BJ (cell line): ENCODE measurements at regions not wholly inside any gene's neighbourhood (a gene's known extent, or its start where the extent isn't known, plus 50 kb on each side); places are given as distances from the start of the nearest gene placed in this dataset.

Experiments
- CTCF ChIA-PET: fragments of 350-600 bp; formaldehyde crosslinking; extraction: SDS; loops from one replicate; lab custom pipeline; 2021; ENCODE audit warnings: antibody characterized with exemption, inconsistent platforms; lab: Yijun Ruan, JAX
- POLR2A ChIA-PET: fragments of 300-600 bp; sonication (Branson Sonifier 250); formaldehyde crosslinking; extraction: SDS; loops from one replicate; lab custom pipeline; 2021; ENCODE audit warnings: antibody characterized with exemption; lab: Charles Lee
- DNase-seq: peaks from one replicate; pipeline ENCODE4 v3.0.0-alpha.2; 2011; ENCODE audit warnings: low read depth
- H3K27me3 ChIP-seq: 2 replicates; pipeline ENCODE4 v1.6.0; 2011; ENCODE audit warnings: low read length; ENCODE audit not compliant: control insufficient read depth, insufficient read depth
- H3K36me3 ChIP-seq: 2 replicates; pipeline ENCODE4 v1.5.1; 2011; ENCODE audit warnings: low read length; ENCODE audit not compliant: control insufficient read depth, insufficient read depth
- H3K4me3 ChIP-seq: 2 replicates; pipeline ENCODE4 v1.5.1; 2011; ENCODE audit warnings: low read depth, mild to moderate bottlenecking, control low read depth, low read length
- TF ChIP-seq, protein P1 (sequence below): IDR thresholded peaks from 2 replicates; pipeline ENCODE4 v1.5.1; 2011; ENCODE audit warnings: low read depth, mild to moderate bottlenecking, control low read depth, inconsistent platforms, low read length, moderate library complexity; ENCODE audit not compliant: insufficient read depth

DNA sequence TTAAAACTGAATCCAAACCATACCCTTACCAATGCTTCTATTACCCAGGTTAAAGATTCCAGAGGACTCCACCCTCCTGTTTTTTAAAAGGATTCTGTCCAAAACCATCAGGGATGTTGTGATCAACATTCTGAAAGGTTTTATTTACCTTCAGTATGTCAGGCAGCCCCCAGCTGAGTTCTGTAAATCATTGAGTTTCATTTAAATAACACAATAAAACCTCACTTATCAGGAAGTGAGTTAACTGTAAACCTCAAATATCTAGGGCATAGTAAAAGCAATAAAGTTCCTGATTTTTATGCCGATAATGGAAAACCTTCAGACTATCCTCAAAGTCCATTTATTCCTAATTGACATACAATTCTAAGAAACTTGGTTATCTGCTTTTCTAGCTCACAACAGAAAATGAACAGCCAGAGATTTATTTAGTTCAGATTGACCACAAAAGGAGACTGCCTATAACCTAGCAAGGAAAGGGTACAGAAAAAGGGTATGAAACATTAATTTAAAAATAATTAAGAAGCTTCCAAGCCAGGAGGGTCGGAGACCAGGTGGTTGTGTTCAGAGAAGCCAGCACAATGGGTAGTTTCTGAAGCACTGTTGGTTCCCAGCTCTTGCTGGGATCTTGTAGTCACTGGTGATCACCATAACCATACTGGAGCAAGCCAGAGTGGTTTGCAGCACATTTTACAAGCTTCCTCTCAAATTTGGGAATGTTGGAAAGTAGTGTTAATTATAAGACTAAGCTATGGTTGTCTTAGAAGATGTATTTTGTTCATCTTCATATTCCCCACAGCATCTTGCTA, 336.4 kb upstream of the FMN2 start:
- Histone ChIP-seq H3K36me3 (no peaks in the 10 kb centered on the region), H3K27me3 (no peaks in the 10 kb centered on the region), H3K4me3 (no peak overlapping the region)
- ChIA-PET POLR2A (no interaction called here), CTCF (no interaction called here)
- DNase-seq: no peak
- TF ChIP-seq, protein P1, sequence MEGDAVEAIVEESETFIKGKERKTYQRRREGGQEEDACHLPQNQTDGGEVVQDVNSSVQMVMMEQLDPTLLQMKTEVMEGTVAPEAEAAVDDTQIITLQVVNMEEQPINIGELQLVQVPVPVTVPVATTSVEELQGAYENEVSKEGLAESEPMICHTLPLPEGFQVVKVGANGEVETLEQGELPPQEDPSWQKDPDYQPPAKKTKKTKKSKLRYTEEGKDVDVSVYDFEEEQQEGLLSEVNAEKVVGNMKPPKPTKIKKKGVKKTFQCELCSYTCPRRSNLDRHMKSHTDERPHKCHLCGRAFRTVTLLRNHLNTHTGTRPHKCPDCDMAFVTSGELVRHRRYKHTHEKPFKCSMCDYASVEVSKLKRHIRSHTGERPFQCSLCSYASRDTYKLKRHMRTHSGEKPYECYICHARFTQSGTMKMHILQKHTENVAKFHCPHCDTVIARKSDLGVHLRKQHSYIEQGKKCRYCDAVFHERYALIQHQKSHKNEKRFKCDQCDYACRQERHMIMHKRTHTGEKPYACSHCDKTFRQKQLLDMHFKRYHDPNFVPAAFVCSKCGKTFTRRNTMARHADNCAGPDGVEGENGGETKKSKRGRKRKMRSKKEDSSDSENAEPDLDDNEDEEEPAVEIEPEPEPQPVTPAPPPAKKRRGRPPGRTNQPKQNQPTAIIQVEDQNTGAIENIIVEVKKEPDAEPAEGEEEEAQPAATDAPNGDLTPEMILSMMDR: no peak

DNA sequence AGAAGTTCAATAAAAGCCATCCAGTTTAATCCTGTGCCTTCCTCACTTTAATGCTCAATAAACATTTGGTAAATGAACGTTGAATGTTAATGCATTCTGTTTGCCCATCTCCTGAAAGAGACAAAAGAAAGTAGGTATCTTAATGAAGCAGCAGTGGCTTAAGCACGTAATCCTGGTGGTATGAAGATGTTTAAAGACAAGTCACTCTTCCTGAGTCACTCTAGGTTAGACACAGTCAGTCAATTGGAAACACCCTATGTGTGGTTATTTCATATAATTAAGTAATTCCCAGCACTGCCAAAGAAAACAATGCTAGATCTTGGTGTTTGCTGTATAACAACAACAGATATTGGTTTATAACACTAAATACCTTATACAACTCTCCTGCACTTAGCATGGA, 334.0 kb upstream of the FMN2 start:
- CTCF ChIA-PET: no interaction called here
- TF ChIP-seq, protein P1: no peak

DNA sequence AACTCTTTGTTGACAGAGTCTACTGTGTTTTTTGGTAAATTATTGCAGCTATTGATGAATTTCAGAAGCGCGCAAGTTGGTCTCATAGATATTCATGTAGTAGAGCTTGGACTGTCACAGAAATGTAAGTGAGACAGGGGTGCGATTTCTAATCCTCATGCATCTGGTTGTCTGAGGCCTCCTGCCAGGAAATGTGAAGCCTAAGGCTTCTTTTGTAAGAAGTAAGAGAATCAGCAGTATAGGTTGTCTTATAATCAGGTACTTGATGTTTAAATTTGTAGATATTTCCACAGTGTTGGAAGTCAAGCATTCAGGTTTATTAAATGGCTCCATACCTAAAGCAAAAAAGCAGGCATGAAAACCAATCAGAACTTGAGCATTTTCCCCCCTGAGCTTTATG, 332.9 kb upstream of the FMN2 start:
- POLR2A ChIA-PET: no interaction called here
- CTCF ChIA-PET: no interaction called here
- DNase-seq: no peak
- TF ChIP-seq, protein P1: no peak
- H3K4me3 ChIP-seq: no peak overlapping the region
- no peaks in the 10 kb centered on the region for H3K36me3 ChIP-seq
- H3K27me3 ChIP-seq: no peaks in the 10 kb centered on the region

More for the DNA sequence above, 334.0 kb upstream of the FMN2 start:
- H3K27me3 ChIP-seq: no peaks in the 10 kb centered on the region
- DNase-seq: no peak
- H3K4me3 ChIP-seq: no peak overlapping the region
- POLR2A ChIA-PET: no interaction called here
- no peaks in the 10 kb centered on the region for H3K36me3 ChIP-seq

DNA sequence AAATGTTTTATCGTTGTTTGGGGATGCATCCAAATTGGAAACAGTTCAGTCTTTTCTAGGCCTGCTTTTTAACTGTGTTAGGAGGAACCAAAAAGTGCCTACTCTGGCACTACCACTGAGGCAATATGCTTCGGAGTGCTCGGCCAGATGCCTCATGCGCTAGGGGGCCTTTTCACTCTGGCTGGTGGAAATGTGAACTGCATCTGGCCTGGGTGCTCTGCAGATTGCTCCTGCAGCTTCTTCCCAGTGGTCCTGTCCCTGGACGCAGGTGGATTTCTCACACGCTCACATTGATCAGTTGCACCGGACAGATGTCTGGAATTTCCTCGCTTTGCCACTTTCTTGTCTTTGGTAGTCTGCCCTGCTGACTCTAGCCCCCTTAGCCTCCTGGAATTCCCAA, 330.2 kb upstream of the FMN2 start:
- Histone ChIP-seq H3K4me3 (no peak overlapping the region), H3K36me3 (no peaks in the 10 kb centered on the region), H3K27me3 (no peaks in the 10 kb centered on the region)
- DNase-seq: no peak
- CTCF ChIA-PET: no interaction called here
- TF ChIP-seq, protein P1: no peak
- POLR2A ChIA-PET: no interaction called here

DNA sequence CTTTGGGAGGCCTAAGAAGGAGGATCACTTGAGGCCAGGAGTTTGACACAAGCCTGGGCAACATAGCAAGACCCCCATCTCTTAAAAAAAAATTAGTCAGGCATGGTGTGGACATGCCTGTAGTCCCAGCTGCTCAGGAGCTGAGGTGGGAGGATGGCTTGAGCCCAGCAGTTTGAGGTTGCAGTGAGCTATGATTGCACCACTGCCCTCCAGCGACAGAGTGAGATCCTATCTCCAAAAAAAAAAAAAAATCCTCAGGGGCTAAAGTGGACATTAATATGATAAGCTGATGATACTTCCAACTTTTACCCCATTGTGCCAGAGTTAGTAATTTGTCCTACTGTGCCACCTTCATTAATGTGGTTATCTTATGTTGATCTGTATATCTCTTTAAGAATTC, 327.8 kb upstream of the FMN2 start:
- TF ChIP-seq, protein P1: no peak
- Histone ChIP-seq H3K36me3 (no peaks in the 10 kb centered on the region), H3K27me3 (no peaks in the 10 kb centered on the region), H3K4me3 (no peak overlapping the region)
- no peak for DNase-seq
- POLR2A ChIA-PET: no interaction called here
- CTCF ChIA-PET: no interaction called here
